HG03460 (cell line): ENCODE measurements at regions not wholly inside any gene's neighbourhood (a gene's known extent, or its start where the extent isn't known, plus 50 kb on each side); places are given as distances from the start of the nearest gene placed in this dataset.
"Not testable (repeated sequence)": the region's sequence is repeated elsewhere in the genome, so short reads cannot be mapped to it uniquely, and the experiment has no call there.

Experiments
- ATAC-seq: cut with Tn5 transposase; IDR thresholded peaks from one replicate; pipeline ENCODE4 v1.9.1; 2021; ENCODE audit not compliant: unreplicated experiment

DNA sequence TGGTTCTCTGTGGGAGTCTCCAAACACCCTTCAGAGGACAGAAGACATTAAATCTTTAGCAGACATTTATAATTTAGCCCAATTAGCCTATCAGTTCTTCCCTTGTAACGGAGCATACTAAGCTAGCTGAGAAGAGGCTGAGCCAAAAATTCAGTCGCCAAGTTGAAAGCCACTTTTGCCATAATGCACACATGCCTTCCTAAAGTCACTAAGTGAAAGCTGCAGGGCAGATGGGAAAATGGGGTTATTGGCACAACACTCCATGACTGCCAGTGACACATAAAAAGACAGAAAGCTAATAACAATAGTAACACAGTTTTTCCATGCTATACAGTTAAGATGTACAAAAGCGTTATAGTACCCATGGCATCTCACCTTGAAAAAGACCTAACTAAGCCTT, 176.2 kb downstream of the DIRAS2 start:
- ATAC-seq = no peak

DNA sequence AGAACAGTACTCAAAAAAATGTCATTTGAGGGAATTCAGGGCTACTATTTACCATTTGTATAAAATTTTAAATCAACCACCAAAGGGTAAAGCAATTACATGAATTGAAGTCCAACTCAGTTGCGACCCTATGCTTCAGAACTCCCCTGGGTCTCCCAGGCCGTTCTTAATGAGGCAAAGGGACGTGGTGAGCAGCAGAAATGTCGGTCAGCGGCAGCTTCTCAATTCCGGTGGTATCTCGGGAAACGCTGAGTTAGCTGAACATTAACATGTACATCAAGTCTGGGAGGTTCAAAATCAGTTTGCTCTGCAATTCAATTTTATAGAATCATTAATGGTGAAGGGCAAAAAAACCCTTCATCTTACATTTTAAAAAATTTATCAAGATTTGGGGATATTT, 173.2 kb downstream of the DIRAS2 start:
- ATAC-seq = no peak

DNA sequence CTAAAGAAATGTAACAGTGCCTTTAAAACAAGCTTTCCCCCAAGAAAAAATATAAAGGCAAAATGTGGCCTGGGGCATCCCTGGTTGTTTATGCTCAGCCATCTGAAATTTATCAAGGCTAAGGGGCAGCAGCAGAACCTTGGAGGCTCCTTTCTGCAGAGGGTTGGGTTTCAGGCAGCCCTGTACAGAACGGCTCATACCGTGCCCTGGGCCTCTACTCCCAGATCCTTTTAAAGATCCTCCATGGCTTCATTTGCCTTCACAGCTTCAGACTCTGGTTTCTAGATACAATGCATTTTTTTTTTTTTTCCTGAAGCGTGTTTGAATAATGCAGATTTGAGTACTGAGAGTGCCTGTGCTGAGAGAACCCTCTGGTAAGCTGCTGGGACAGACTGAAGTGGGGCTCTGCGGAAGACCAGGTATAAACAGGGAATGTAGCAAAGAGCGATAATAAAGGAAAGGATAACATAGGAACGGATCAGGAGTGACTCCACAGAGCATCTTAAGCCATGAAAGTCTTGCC, 172.7 kb downstream of the DIRAS2 start:
- no peak for ATAC-seq

DNA sequence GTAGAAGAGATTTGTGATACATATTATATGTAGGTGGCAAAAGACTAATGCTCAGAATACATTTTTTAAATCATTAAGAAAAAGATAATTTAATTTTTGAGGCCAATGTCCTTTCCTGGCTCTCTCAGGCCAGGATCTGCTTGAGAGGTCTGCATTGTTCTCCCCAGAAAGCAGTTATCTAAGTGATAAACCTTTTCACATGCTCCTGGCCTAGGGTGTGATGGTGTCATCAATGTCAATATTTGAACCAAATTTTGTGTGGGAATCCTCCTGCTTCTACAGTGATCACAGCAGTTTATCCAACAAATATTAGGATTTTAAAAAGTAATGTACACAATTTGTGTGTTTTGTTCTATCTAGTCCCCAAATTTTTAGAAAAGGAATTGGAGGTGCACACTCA, 166.6 kb downstream of the DIRAS2 start:
- no peak for ATAC-seq

DNA sequence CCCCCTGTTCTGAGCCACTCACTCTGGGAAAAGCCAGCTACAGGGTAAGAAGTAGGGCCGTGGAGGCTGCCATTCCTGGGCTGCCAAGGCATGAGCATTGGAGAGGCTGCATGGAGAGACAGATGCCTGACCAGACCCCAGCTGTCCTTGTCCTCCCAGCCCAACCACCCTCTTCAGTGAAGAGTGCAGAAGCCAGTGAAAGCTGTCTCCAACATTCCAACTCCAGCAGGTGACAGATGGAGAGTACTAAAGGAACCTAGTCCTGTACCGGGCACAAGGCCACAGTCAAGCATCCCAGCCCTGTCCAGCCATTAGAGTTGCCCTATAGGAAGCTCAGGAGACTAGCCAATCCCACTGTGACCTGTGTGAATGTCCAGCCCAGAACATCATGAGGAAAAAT, 165.1 kb downstream of the DIRAS2 start:
- no peak for ATAC-seq

DNA sequence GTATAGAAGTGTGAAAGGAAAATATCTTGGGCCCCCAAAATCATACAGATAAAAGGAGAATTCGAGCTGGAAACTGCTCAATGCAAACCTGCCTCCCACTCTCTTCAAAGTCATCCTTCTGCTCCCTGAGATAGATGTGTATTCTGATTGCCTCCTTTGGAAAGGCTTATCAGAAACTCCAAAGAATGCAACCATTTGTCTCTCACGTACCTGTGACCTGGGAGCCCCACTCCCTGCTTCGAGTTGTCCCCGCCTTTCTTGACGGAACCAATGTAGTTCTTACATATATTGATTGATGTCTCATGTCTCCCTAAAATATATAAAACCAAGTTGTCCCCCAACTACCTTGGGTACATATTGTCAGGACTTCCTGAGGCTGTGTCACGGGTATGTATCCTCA, 163.8 kb downstream of the DIRAS2 start:
- no peak for ATAC-seq

DNA sequence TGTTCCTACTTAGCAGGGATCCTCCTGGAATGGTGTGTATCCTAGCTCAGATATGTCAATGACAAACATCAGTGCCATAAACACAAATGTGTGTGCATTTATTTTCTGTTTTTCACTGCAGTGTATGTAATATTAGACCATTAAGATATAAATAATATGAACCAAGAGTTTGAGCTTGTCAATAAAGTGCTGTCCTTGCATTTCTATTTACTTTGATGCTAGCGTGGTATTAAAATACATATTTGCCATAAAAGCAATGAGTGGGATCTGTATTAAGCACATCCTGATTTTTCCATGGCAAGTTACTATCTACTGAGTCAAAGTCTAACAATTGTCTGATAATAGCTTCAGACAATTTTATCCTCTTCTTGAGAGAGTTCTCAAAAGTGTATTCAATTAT, 157.6 kb downstream of the DIRAS2 start:
- no peak for ATAC-seq

DNA sequence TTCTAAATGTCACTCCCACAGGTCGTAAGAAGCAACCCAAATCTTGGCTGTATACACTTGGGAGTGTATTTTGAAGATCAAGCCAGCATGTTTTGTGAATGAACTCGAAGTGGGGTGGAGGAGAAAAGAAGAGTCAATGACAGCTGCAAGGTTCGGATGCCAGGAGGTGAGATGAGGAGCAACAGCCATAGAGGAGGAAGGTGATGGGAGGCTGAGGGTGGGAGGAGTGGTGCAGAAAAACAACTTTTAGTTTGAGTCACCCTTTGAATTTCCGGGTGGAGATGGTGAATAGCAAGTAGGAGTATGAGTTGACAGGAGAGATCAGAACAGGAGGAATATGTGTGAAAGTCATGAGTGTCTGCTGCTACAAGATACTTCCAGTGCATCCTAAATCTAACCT, 153.6 kb downstream of the DIRAS2 start:
- no peak for ATAC-seq

DNA sequence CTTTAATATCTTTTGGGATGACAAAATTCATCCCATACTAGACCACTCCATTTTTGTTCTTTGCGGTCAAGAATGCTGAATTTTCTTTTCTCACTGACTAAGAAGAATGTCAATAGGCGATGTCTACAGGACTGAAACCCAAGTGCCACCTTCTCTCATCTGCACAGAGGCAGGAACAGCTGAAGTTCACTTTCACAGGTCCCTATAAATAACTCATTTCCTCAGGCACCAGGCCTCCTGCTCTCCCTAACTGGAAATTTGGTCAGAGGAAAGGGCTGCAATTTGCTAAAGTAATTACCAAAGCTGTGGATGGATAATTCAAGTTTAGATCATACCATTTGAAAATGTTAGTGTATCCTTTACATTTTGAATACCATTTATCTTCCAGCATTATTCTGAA, 142.9 kb downstream of the DIRAS2 start:
- ATAC-seq = no peak

DNA sequence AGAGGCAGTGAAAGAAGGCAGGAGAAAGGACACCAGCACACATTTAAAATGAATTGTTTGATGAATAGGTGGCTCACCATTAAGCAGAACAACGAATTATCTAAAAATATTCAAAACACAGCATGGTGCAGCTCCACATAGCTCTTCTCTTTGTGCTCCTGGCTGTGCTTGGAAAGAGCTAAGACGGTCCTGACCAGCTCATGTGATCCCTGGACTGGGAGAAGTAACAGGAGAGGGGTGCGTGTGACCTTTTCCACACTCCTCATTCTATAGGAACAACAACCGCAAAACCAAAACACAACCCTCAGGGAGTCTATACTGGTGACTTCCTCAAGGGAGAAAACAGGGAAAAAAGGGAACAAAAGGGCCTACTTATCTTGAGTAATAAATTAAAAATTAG, 140.5 kb downstream of the DIRAS2 start:
- no peak for ATAC-seq

DNA sequence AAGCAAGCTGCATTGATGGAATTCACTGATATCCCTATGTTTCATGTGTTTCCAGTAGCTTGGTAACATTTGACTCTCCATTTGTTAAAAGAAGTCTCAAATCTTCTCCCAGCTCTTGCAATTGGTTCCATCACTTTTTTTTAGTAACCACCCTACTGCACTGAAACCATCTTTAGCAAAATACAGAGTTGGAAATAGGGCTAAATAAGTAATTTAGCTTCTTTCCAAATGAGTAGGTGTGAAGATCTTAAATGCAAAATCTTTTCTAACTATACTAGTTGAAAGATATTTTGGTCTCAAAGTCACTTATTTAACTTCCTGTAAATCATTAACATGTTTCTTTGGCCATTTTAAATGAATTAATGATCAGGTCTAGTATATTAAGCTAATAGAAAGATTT, 138.1 kb downstream of the DIRAS2 start:
- ATAC-seq = no peak

DNA sequence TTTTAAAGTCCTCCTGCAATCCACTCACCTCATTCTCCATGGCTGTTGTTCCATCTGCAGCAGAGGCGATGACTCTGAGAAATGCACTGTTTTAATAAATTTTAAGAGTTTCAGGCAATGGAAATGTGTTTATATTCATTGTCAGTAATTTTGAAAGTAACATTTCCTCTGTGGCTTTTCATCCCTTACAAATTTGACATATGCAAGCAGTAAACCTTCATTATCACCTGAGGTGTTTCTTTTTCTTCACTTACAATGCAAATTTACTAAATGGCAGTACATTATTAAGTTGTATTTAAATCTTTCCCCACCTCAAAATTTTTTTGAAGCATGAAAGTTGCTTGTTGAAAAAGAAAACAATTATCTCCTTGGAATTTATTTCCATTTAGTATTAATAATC, 136.9 kb downstream of the DIRAS2 start:
- ATAC-seq = no peak

DNA sequence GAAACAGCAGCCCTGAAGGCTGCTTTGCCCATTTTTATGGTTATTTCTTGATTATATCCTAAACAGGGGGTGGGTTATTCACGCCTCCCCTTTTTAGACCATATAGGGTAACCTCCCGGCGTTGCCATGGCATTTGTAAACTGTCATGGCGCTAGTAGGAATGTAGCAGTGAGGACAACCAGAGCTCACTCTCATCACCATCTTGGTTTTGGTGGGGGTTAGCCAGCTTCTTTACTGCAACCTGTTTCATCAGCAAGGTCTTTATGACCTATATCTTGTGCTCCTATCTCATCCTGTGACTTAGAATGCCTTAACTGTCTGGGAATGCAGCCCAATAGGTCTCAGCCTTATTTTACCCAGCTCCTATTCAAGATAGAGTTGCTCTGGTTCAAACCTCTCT, 136.2 kb downstream of the DIRAS2 start:
- ATAC-seq = not testable (repeated sequence)

DNA sequence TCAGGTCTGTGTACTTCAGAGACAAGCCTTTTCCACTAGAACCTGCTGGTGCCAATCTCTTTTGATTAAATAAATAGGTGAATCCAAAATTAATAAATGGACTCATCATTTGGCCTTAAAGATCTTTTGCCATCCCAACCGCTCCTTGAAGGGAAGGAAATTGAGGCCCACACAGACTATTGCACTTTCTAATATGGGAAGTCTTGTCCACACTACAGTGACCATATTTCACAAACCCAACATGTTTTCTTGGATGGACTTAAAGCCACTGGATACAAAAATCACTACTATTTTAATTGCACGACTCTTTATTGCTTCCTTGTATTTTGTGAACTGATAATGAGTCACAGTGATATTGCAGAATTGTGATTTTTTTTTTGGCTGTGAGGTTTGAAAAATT, 135.0 kb downstream of the DIRAS2 start:
- no peak for ATAC-seq

DNA sequence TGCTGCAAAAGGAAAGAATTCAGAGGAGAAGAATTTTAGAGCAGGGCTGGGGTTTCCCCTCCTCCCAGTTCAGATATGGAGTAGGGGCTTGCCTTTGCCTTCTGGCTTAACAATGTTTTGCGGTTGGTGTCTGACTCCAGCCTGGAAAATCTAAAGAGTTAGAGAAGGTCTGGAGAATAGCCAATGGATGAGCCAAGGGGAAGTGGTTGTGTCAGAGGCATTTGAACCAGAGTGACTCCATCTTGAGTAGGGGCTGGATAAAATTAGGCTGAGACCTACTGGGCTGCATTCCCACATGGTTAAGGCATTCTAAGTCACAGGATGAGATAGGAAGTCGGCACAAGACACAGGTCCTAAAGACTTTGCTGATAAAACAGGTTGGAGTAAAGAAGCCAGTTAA, 133.7 kb downstream of the DIRAS2 start:
- no peak for ATAC-seq

DNA sequence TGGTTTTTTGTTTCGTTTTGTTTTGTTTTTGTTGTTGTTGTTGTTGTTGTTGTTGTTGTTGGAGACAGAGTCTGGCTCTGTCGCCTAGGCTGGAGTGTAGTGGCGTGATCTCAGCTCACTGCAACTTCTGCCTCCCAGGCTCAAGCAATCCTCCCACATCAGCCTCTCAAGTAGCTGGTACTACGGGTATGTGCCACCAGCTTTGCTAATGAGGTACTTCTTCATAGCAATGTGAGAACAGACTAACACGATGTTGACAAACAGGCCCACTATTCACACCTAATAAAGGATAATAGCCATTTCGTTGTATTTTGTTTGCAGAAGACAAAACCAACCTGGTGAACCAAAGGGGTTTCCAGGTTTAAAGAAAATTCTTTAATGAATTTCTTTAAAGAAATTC, 130.9 kb downstream of the DIRAS2 start:
- ATAC-seq = no peak

DNA sequence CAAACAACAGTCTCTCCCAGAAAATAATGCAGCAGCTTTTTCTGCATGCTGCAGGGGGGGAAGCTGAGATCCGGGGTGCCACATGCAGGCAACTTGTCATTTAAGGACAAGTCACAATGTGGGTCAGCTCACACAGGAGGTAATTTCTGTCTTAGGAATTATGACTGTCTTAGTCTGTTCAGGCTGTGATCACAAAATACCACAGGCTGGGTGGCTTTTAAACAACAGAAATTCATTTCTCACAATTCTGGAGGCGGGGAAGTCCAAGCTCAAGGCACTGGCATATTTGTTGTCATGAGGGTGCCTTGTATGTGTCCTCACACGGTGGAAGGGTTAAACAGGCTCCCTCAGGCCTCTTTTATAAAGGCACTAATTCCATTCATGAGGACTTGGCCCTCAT, 127.7 kb downstream of the DIRAS2 start:
- ATAC-seq = no peak

DNA sequence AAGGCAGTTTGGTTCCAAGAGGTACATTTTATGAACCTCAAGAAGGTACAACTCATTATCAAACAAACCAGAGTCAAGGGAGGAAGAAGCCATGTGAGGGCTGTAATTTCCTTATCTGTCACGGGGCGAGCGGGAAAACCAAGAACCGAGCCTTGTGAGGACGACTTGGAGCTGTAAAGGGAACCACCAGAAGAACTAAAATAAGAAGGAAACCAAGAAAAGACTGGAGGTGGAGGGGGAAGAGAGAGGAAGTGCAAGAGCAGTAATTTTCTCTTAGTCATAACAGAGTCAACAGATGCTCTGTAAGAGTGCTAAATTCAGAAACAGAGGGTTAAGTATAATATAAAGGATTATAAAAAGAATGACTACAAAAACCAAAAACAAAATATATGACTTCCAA, 127.1 kb downstream of the DIRAS2 start:
- ATAC-seq = no peak

DNA sequence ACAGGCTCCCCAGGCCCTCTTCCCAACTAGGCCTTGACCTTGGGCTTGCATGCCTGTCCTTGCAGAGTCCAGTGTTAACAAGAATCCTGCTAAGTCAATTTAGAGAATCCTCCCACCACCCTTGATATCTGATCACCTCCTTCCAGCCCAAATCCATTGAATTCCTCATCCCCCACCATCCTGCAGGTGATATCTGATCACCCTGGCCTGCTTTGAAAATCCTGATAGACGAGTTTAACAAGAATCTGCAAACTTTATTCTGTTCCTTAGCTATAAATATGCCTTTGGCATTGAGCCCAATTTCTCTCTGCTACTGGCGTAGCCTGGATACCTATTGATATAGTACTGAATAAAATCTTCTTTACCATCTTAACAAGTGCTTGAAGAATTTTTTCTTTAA, 125.5 kb downstream of the DIRAS2 start:
- ATAC-seq = no peak

DNA sequence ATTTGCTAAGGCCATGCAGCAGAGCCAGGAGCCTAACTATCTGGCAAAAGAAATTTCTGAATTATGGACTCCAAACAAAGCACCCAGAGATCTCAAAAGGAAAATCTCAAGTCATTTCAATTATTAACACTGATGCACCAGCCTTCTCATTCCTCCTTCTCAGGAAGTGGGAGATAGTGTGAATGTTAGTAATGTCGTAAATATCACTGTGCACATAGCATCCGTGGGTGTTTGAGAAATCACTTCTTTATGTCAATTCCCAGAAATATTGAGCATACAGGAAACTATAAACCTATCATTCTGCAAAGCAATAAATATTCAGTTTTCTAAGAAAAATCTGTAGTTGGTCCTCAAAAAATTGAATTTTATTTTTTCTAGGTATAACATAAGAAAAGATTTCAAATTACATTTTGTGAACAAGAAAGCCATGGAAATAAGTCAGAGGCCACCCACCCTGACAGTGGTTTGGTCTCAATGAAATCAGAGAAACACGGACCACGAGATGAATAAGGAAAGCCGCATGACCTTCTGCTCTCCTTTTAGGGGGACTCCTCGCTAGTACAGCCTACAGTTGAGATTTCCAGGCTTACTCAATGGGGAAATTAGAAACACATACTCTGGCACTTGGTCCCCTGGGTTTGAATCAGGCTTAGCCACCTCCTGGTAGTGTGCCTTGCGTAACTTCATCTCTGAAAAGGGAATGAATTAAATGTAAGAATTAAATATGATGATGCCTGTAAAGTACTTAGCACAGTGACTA, 120.6 kb downstream of the DIRAS2 start:
- no peak for ATAC-seq

DNA sequence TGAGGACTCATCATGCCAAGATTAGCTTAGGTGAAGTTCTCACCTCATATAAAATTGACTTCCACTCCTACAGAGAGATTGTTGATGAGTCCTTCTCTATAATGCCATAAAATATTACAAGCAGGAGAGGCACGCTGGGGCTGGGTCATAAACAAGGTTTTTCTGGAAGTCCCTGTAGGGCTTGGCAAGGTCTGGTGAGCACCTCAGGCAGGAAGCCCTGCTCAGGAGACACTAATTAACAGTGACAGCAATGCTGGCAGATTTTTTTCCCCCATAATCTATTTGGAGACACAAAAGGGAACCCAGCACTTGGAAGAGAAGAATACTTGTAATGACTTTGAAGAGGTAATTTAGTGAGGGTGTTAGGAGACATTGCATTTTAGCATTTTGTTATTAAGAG, 118.7 kb downstream of the DIRAS2 start:
- ATAC-seq = no peak

DNA sequence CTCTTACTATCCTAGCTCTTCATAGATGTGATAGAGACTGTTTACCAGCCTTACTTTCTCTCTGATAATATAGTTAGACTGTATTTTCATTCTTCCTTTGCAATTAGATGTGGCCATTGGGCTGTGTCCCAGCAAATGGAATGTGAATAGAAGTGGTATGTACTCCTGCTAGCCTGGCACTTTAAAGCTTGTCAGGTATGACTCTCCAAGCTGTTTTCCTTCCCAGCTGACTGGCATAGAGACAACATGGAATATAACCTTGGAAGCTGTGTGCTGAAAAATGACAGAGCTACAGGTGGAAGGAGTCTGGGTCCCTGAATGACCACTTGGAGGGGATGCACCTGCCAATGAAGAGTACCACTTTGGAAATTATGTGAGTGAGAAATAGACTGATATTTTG, 116.2 kb downstream of the DIRAS2 start:
- ATAC-seq = no peak

DNA sequence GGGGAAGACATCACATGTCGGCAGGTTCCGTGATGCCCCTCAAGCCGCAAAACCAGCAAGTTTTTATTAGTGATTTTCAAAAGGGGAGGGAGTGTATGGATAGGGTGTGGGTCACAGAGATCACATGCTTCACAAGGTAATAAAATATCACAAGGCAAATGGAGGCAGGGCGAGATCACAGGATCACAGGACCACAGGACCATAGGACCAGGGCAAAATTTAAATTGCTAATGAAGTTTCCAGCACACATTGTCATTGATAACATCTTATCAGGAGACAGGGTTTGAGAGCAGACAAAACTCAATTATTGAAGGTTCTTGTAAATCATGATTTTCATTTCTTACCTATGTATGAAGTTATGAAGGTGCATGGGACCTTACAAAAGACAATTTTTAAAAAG, 106.5 kb downstream of the DIRAS2 start:
- ATAC-seq = not testable (repeated sequence)
